ENCODE measurements at regions not wholly inside any gene's neighbourhood (a gene's known extent, or its start where the extent isn't known, plus 50 kb on each side); places are given as distances from the start of the nearest gene placed in this dataset.

DNA sequence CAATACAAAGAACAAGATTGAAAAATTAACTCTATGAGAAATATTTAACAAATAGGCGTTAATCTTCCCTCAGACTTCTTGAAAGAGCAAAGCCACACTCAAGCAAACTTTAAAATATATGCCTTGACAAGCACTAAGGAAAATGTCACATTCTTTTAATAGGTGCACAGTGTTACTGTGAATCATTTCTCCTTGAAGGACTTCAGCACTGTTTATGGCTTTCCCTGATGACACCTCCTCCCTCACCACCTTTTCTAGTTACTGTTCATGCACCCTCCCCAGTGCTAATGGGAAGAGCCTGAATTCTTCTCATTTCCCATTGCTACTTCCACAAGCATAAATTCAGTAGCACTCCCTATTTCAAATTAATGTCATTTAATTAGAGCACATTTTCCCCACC lies 299.5 kb upstream of the RRP15 start:
- 0% methylated on average over 1 of the region's 1 CpG for WGBS (ENCODE audit: insufficient coverage, low coverage, missing lambda C conversion rate)

More for the DNA sequence above, 299.5 kb upstream of the RRP15 start:
- no peak overlapping the region for H3K9ac ChIP-seq (ENCODE audit: insufficient read depth in 1 of 2, low read depth in 2 of 2, low read length in 2 of 2)
- H3K79me2 ChIP-seq (ENCODE audit: control insufficient read depth, insufficient read depth, low read length): no peaks in the 10 kb centered on the region
- no peak for ATAC-seq
- in situ Hi-C loops (cut with MboI): no loop called here
- DNase-seq (ENCODE audit: extremely low read depth in 1 of 4, low spot score in 3 of 4): no peak
- intact Hi-C loops (cut with micrococcal nuclease): no loop called here
- H3K4me2 ChIP-seq (ENCODE audit: insufficient read depth, low read length): no peak overlapping the region
- no peaks in the 10 kb centered on the region for H3K36me3 ChIP-seq (ENCODE audit: control insufficient read depth, insufficient read depth, low read length)
- no peaks in the 10 kb centered on the region; the same call in 1 of the 2 replicates for H3K9me3 ChIP-seq (replicated peaks; ENCODE audit: control insufficient read depth, insufficient read depth, low read depth, low read length)
- no peak for FAIRE-seq
- no TSS peak for BruUV-seq (replicated peaks)
- no peak overlapping the region for H2AFZ ChIP-seq (ENCODE audit: low read depth, low read length)
- no peaks in the 10 kb centered on the region for H3K27me3 ChIP-seq (ENCODE audit: control insufficient read depth in 2 of 2, insufficient read depth in 2 of 2, low read length in 2 of 2)
- no peaks in the 10 kb centered on the region for H3K9me1 ChIP-seq (ENCODE audit: control insufficient read depth, insufficient read depth, low read length)
- H3K4me1 ChIP-seq (replicated peaks in 1 of 2; ENCODE audit: control insufficient read depth in 2 of 2, insufficient read depth in 2 of 2, low read length in 2 of 2): no peaks in the 10 kb centered on the region
- no peak overlapping the region for H3K4me3 ChIP-seq
- no peaks in the 10 kb centered on the region for H4K20me1 ChIP-seq (replicated peaks; ENCODE audit: control insufficient read depth, insufficient read depth, low read length)
- CTCF ChIA-PET (ENCODE audit: low intra/inter-chr PET ratio): no interaction called here
- no peak overlapping the region for H3K27ac ChIP-seq (ENCODE audit: extremely low read depth, low read depth, low read length)
- POLR2A ChIA-PET: no interaction called here
- TF ChIP-seq ZNF512 (tag; IDR thresholded peaks at IDR 0.05) (no peak), SREBF1 (IDR thresholded peaks at IDR 0.05; ENCODE audit: borderline replicate concordance, low read depth, low read length) (no peak), SMAD1 (IDR thresholded peaks at IDR 0.05; ENCODE audit: low read depth, low read length, partially characterized antibody) (no peak), HNRNPLL (IDR thresholded peaks at IDR 0.05; ENCODE audit: low read depth, low read length, poor library complexity, severe bottlenecking) (no peak), ETS1 (conservative IDR thresholded peaks at IDR 0.05; ENCODE audit: control insufficient read depth, low read depth, low read length) (no peak), SIN3B (IDR thresholded peaks at IDR 0.05; ENCODE audit: low read depth) (no peak), ZNF699 (CRISPR knock-in tag; IDR thresholded peaks at IDR 0.05; ENCODE audit: insufficient replicate concordance) (no peak), SRSF1 (IDR thresholded peaks at IDR 0.05; ENCODE audit: low read depth, low read length) (no peak), ZNF77 (CRISPR knock-in tag; IDR thresholded peaks at IDR 0.05) (no peak), ZNF551 (CRISPR knock-in tag; IDR thresholded peaks at IDR 0.05) (no peak), JUND (IDR thresholded peaks at IDR 0.05; ENCODE audit: borderline replicate concordance, low read depth, low read length) (no peak), JUND (tag; IDR thresholded peaks at IDR 0.05; ENCODE audit: borderline replicate concordance, low read depth, low read length) (no peak), MBD1 (CRISPR knock-in tag; IDR thresholded peaks at IDR 0.05) (no peak), FOXO4 (CRISPR knock-in tag; IDR thresholded peaks at IDR 0.05) (no peak), ZNF274 (IDR thresholded peaks at IDR 0.05; ENCODE audit: borderline replicate concordance, low read depth, low read length) (no peak), NELFE (IDR thresholded peaks at IDR 0.05; ENCODE audit: insufficient read depth, insufficient read length) (no peak)

Measured in K562 (cell line).